HuH-7.5 (cell line): ENCODE measurements at regions not wholly inside any gene's neighbourhood (a gene's known extent, or its start where the extent isn't known, plus 50 kb on each side); places are given as distances from the start of the nearest gene placed in this dataset.
"Not testable (repeated sequence)": the region's sequence is repeated elsewhere in the genome, so short reads cannot be mapped to it uniquely, and the experiment has no call there.

Source experiments
- DNase-seq: peaks from one replicate; pipeline ENCODE4 v3.0.0; 2011; ENCODE audit warnings: low spot score

DNA sequence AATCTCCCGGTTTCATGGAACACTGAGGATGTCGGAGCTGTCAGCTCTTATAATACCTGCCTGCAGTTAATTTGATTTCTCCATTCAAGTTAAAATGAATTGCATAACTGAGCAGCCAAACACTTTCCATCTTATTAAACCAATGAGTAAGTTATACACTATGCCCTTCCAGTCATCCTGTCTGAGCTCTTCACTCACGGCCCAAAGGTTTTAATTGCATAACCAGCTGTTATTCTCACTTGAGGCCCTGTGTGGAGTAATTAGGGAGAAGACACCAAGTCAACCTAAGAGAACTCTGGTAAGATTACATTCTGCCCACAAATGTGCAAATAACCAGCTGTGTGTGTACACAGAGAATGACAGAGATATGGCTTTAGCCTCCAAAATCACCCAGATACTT is 303.5 kb downstream of the TBC1D4 start:
- DNase-seq: no peak

GRCh38 chr13:75175575-75175974 is 306.4 kb downstream of the TBC1D4 start:
- no peak for DNase-seq

DNA sequence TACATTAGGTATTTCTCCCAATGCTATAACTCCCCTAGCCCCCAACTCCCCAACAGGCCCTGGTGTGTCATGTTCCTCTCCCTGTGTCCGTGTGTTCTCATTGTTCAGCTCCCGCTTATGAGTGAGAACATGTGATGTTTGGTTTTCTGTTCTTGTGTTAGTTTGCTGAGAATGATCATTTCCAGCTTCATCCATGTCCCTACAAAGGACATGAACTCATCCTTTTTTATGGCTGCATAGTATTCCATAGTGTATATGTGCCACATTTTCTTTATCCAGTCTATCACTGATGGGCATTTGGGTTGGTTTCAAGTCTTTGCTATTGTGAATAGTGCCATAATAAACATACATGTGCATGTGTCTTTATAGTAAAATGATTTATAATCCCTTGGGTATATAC is 306.9 kb downstream of the TBC1D4 start:
- not testable (repeated sequence) for DNase-seq

- DNase-seq: no peak
Observed at GRCh38 chr13:75174481-75174880, 307.5 kb downstream of the TBC1D4 start.

DNA sequence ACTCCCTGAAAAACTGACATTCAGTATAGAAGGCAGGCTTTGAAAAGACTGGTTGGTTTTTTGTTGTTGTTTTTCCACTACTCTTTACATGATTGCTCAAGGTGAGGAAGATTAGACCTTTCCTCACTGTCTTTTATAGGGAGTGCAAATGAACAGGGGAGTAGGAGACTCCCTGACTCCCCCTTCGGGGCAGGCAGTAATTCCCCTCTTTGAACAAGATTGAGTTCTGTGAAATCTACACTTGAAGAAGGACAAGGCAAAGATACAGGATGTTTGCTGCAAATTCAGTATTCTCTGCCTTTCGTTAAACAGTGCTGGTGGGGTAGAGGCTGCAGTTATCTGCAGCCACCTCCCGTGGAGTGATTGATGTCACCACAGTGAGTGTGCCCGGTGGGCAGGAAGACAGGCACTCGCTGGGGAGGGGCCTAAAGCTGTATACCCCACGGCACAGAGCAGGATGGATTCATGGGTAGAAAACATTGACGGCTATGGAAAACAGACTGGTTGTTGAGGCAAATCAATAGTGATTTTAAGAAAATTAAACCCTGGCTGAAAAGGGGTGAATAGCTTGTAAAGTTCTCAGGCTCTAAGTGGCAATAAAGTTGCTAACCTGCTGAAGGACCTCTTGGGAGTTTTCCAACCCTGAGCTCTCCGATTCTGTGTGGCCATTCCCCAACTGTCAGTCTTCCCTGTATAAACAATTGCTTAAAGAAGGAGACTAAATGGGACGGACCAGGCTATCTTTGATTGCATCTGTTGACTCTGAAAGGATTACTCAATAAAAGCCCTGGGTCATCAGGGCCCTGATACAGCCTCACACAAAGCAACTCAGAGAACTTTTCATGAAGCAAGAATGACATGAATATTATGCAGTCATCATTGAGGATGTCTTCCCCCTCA is 308.3 kb downstream of the TBC1D4 start:
- no peak for DNase-seq

DNA sequence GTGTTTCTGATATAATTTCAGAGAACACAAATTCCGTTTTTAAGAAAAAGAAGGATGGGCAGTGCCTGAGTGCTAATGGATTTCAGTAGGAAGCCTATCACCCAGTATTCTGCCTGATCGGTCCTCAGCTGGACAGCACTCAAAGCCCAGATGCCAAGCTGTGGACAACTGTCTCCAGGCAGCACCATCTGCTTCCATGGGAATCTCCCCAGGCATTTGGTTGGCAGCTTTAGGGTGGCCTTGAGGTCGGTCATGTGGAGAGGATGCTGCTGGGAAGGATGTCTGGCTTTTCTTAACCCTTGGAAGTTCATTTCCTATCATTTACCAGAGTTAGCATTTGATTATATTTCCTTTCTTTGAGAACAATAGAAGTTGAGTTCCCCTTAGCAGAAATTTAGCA is 311.7 kb downstream of the TBC1D4 start:
- no peak for DNase-seq

- DNase-seq: no peak
Observed at GRCh38 chr13:75165543-75166230, 316.3 kb downstream of the TBC1D4 start.

- DNase-seq: no peak
Observed at GRCh38 chr13:75161804-75162203, 320.2 kb downstream of the TBC1D4 start.

DNA sequence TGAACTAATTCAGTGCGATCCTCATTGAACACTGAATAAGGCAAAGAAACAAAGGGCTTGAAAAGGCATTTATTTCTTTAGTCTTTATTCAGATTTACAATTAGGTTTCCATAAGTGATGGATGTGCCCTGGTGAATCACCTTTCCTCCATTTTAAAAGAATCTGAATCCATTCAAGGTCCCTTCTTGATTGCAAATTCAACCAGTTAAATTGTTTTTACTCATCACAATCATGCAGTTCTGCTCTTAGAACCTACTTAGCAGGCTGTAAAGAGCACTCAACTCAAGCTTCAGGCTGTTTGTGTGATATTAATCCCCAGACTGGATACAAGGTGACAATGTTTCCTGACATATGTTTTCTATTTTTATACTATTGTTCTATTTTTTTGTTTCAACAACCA is 321.0 kb downstream of the TBC1D4 start:
- DNase-seq: no peak

GRCh38 chr13:75154331-75154730 is 327.6 kb downstream of the TBC1D4 start:
- no peak for DNase-seq

DNA sequence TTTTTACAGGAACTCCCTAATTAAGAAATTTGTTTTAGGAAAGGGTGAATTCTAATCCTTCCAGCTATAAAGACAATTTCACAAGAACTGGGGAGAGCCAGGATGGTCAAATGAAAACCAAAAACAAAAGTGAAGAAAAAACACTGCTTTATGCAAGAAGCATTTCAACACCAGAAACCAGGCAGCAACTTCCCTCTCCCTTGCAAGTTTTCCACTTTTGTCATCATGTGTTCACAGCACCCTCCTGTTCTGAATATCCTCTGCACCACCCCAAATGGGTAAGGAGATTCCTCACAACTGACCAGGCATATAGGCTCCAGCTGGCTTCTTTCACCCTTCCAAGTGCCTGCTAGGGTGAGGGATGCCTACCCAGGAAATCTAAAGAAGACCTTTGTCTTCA is 328.1 kb downstream of the TBC1D4 start:
- no peak for DNase-seq

GRCh38 chr13:75153386-75153785 is 328.6 kb downstream of the TBC1D4 start:
- no peak for DNase-seq

GRCh38 chr13:75151081-75151643 is 330.8 kb downstream of the TBC1D4 start:
- no peak for DNase-seq

DNA sequence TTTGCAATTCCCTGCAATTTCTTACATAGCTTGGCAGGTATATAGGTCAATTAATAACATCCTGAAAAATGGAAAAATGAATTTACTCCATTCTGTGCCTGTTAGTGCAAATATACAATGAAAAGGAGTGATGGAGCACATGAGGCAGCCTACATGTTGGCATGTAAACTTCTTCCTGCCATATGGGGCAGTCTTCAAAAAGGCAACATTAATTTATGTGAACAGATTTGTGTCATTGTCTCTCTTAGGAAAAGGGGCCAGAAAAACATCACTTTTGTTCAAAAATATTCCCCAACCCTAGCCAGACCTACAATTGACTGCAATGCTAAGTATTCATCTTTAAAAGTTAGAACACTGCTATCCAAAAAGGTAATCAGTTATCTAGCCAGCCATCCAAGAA is 332.2 kb downstream of the TBC1D4 start:
- DNase-seq: no peak

DNA sequence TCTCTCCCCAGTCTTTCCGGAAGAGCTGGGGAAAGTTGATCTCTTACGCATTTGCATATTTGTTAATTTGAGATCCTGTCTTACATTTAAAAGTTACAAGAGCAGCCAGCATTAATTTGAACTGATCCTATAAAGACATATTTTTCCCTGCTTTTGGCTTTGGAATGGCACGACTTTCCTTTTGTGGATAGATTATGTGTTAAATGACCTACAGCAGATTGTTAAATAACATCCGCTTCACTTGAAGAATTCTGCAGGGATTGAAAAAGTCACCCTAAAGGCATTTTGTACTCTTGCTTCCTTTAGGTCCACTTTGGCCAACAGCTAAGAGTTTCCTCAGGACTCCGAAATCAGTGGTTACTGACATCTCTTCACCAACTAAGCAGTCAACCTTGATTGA is 334.0 kb downstream of the TBC1D4 start:
- DNase-seq: no peak

DNA sequence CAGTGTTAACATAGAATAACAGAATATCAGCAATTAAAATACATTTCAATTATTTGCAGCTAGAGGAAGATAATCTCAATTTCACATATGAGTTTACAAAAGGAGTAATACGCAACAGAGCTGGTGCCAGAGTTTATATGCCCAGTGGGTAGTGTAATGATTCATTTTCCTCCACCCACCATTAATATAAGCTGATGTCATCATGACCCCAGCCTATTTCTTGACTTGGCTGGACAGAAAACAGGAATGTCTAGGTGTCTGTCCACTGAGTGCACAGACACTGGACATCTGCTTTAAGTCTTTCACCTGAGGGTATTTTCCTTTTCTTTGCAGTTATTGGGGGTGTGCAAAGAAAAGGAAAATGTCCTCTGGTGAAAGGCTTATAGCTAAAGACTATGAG is 335.5 kb downstream of the TBC1D4 start:
- DNase-seq: no peak

- no peak for DNase-seq
Observed at GRCh38 chr13:75145927-75146326, 336.0 kb downstream of the TBC1D4 start.

- no peak for DNase-seq
Observed at GRCh38 chr13:75139291-75139690, 342.7 kb downstream of the TBC1D4 start.

DNA sequence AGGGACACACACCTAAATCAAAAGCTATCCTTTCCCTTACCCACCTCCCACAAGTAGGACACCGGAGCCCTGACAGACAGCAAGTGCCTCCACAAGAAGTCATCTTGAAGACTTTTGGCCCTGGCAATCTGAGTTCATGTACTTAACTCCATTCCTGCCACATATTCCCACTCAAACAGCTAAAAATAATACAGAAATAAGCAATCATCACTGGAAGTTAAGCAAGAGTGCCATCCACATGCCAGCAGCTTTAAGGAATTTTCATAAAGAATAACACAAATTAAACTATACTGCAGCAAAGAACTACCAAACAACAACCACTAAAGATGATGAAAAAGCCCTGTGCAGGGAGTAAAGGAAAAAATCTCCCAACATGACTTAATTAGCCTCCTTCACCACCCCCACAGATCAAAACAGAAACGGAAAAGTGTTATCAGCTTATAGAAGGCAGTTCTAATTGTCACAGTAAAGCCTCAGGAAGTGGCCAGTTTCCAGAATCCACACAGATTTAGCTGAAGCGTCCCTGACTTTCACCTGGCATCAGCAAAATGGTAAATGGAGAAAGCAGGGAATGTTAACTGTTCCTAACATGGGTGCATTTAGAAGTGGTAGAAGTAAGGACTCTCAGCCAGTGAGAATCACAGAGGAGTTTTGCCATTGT is 343.9 kb downstream of the TBC1D4 start:
- DNase-seq: no peak

DNA sequence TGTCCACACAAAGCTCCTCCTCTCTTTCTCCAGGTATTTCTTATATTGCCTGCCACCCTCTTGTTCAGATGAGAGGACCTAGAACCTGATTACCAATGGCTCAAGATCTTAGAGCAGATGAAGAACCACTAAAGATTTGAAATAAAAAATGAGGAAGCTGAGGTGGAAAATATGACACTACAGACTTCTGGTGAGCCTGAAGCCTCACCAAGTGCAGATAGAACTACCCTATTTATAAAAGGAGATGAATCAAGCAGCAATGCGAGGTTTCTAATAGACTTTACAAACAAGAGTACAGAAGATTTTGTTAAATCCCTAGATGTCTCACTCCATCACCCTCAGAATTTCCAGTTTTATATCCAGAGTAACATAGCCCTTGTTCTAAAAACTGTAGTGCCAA is 345.8 kb downstream of the TBC1D4 start:
- no peak for DNase-seq

DNA sequence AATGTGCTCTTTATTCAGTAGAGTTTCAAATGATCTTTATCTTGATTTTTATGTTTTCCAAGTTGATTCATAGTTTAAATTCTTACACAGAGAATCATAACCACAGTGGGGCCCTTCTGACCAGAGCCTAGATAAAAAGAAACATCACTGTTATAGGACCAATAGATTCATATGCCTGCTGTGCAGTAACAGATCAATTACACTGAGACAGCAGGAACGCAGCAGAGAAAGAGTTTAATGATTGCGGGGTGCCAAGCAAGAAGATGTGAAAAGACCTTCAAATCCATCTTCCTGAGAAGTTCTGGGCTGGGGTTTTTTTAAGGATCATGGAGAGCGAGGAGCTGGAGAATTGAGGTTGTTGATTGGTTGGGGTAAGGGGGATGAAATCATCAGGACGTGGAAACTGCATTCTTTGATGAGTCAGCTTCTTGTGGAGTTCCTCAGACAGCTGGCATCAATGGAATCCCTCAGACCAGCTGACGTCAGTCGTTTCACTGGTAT is 346.6 kb downstream of the TBC1D4 start:
- no peak for DNase-seq
